ENCODE measurements at regions not wholly inside any gene's neighbourhood (a gene's known extent, or its start where the extent isn't known, plus 50 kb on each side); places are given as distances from the start of the nearest gene placed in this dataset.

GRCh38 chr6:15872241-15873103 is 209.6 kb upstream of the DTNBP1 start:
- DNase-seq (ENCODE audit: low read depth): no peak

- DNase-seq (ENCODE audit: low read depth): no peak
Measured at GRCh38 chr6:15871276-15871675, 208.4 kb upstream of the DTNBP1 start.

DNA sequence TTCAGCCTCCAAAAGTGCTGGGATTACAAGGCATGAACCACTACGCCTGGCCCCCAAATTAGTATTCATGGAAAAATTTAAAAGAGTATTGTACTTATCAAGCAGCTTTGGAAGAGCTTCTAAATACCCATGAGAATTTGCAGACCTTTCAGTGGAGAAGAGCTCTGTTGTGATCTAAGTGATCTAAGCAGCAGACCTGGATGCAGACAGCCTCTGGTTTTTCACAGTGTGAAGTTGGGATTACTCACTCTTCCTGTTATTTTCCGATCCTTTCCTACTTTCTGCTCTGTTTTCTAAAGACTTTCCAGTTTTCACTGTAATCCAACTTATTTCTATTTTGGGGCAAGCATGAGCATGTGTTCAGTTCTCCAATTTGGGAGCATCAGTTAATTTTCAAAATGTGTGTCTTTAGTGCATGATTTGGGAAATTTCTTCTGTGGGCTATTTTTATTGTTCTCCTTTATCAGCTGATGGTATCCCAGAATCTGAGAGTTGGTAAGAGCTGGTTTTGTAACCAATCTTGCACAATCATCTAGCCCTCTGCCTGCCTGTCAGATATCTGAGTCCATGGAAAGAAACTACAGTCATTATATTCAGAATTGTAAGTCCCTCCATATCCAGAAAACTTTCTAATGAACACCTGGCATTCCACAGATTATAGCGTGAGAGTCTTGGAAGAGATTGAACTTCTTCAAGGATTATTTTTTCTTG is 207.7 kb upstream of the DTNBP1 start:
- DNase-seq (ENCODE audit: low read depth): no peak

- DNase-seq (ENCODE audit: low read depth): no peak
Measured at GRCh38 chr6:15864708-15865062, 201.9 kb upstream of the DTNBP1 start.

DNA sequence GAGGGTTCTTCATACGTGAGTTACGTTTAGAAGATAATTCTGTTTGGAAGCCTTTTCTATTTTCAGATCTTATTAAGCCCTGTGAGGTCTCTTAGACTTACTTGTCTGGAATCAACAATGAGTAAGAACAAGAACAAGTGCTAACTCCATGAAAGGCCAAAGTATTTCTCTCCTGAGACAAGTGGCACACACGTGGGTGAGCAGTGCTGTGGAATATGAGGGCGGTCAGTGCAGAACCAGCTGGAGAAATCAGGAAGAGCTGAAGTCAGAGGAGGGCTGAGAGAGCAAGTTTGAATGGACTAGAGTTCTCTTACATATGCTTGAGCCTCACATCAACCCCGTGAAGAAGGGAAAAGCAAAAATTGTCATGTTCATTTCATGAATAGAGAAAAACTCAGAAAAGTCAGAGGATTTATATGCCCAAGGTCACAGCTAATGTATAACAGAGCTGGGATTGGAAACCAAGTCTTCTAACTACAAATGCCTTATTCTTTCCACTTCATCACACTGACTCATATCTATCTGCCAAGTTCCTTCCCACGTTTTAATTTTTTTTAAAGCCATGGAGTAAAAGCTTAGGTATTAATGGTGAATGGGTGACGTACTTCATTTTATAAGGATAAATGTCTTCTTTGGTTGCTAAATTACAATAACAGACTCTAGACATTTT is 201.3 kb upstream of the DTNBP1 start:
- no peak for DNase-seq (ENCODE audit: low read depth)

GRCh38 chr6:15862810-15863209 is 200.0 kb upstream of the DTNBP1 start:
- DNase-seq (ENCODE audit: low read depth): no peak

- no peak for DNase-seq (ENCODE audit: low read depth)
Measured at GRCh38 chr6:15861486-15861885, 198.7 kb upstream of the DTNBP1 start.

DNA sequence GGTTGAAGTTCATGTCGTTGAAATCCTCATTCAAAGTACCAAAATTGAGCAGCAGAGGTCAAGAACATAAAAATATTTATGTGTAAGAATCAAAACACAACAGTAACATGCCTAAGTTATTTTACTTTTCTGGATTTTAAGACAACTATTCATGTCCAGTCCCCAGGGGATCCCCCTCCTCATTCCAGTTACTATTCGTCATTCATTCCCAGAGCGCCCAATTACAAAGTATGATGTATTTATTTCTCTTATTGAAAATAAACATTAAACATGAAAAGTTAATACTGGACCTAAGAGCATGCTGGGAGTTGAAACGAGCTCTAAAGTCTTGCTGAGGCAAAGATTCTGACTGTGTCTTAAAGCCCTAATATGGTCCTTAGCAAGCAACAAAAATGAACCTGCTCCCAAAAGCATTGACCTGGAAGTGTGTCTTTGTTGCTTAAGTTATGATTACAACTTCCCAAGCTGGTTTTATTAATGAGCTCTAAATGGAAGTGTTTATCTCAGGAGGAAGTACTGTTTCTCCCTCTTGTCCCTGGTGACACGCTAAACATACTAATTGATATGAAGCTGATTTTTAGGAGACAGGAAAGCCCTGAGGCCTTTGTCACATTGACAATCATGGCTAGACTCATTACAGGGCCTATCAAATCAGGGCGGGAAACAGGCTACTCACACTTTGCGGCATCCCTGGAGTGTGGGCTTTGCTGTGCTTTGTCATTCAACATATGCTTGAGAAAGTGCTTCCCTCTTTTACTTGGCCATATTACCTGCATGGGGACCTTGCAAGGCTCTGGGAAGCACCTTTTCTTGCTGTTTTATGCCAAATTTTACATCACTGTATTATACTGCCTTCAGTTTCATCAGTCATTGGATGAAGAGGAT is 192.2 kb upstream of the DTNBP1 start:
- DNase-seq (ENCODE audit: low read depth): no peak

DNA sequence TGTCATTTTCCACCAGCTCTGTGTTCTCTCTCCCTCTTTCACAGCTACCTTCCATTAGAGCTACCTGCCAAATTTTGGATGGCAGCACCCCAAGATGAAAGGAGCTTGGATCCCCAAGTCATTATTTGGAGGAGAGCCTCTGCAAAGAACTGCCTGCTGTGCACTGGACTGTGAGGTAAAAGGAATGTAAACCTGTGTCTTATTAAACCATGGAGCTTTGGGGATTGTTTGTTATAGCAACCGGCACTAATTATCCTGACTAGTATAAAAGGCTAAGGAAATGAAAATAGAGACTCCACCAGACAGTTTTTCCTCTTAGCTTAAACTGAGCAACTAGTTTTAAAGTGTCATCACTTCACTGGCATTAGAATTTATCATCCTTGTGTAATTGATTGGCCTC is 191.6 kb upstream of the DTNBP1 start:
- DNase-seq (ENCODE audit: low read depth): no peak

- no peak for DNase-seq (ENCODE audit: low read depth)
Measured at GRCh38 chr6:15853259-15853658, 190.4 kb upstream of the DTNBP1 start.

DNA sequence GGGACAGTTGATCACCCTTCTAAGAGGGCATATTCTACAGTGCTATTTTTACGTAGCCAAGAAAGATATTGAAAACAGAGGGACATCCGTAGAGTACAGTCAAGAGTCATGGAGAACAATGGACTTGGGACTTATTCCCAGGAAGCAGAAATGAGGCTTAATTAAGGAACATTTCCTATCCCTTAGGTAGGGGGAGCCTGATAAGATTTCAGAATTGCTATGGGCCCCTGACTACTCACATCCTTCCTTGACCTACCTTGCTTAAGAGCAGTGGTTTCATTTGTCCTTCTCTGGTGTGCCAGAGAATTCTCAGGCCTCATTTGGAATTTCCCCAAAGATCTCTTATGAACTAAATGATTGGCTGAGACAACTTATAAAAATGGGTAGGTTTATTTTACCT is 189.5 kb upstream of the DTNBP1 start:
- DNase-seq (ENCODE audit: low read depth): no peak

GRCh38 chr6:15849395-15849794 is 186.6 kb upstream of the DTNBP1 start:
- DNase-seq (ENCODE audit: low read depth): no peak

- DNase-seq (ENCODE audit: low read depth): no peak
Measured at GRCh38 chr6:15845492-15845891, 182.7 kb upstream of the DTNBP1 start.

GRCh38 chr6:15843764-15844163 is 180.9 kb upstream of the DTNBP1 start:
- no peak for DNase-seq (ENCODE audit: low read depth)

DNA sequence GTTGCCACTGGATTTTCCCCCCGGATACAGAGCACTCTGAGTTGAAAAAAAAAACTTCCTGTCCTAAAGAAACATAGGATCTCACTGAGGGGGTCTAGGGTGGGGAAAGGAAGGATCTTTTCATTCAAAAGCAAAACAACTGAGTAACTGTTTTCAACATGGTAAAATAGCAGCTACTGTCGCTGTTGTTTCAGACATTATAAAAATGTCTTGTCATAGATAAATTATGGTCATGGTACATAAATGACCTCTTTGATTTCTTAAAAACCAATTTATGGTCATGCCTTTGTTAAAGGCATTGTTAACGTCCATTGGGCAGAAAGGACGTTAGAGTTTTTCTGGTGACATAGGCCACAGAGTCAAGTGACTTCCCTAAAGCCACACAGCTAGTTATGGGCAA is 180.4 kb upstream of the DTNBP1 start:
- DNase-seq (ENCODE audit: low read depth): no peak

DNA sequence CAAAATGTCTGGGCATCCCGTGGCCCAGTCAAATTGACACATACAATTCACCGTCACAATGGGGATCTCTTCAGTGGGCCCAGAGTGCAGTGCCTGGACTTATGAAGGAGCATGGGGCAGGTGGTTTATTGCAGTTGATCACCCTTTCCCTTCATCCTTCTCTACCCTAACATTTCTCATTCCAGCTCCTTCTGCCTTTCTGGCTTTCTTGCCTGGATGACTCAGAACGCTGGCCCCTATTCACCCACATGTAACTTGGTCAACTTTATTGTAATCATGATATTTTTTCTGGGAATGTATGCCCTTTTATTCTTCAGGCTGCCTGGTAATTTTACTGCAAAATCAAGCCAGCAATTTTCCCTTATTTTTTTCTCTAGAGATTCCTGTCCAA is 179.9 kb upstream of the DTNBP1 start:
- DNase-seq (ENCODE audit: low read depth): no peak

DNA sequence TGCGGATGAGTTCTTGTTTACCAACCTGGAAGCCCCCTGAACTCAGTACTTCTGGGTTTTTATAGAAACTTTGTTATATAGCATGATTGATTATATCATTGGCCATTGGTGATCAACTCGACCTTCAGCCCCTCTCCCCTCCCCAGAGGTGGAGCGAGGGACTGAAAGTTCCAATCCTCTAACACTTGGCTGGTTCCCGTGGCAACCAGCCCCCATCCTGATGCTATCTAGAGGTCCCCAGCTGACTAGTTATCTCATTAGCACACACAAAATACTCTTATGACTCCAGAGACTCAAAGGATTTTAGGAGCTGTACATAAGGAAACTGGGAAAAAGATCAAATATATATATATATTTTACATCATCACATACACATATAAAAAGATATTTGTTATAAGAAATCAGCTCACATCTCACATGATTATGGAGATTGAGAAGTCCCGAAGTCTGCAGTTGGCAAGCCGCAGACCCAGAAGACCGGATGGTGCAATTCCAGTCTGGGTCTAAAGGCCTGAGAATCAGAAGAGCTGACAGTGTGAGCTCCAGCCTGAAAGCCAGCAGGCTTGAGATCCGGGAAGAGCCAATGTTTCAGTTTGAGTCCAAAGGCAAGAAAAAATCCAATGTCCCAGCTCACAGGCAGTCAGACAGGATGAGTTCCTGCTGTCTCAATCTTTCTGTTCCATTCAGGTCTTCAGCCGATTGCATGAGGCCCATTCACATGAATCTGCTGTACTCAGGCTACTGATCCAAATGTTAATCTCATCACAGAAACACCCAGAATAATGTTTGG is 179.3 kb upstream of the DTNBP1 start:
- no peak for DNase-seq (ENCODE audit: low read depth)

- no peak for DNase-seq (ENCODE audit: low read depth)
Measured at GRCh38 chr6:15839969-15840541, 177.2 kb upstream of the DTNBP1 start.

GRCh38 chr6:15837205-15837604 is 174.4 kb upstream of the DTNBP1 start:
- no peak for DNase-seq (ENCODE audit: low read depth)

- no peak for DNase-seq (ENCODE audit: low read depth)
Measured at GRCh38 chr6:15832841-15833240, 170.0 kb upstream of the DTNBP1 start.

DNA sequence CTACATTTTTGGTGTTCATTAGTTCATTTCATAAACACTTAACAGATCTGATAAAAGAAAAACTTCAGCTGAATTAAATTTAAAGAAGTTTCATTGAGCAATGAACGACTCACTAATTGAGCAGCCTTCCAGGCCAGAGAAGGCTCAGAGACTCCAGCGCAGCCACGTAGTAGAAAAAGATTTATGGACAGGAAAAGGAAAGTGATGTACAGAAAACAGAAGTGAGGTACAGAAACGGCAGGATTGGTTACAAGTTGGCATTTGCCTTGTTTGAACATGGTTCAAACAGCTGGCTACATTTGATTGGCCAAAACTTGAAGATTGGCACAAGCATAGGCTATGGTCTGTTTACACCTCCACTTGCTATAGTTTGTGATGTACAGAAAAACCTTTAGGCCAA is 166.3 kb upstream of the DTNBP1 start:
- no peak for DNase-seq (ENCODE audit: low read depth)
